Erythroblast (primary cell): ENCODE measurements at regions not wholly inside any gene's neighbourhood (a gene's known extent, or its start where the extent isn't known, plus 50 kb on each side); places are given as distances from the start of the nearest gene placed in this dataset.

Experiments
- GATA1 ChIP-seq: IDR thresholded peaks from 2 replicates; pipeline ENCODE4 v1.6.1; 2011; ENCODE audit warnings: low read depth, mild to moderate bottlenecking, control low read depth, low read length, moderate library complexity
- POLR2A ChIP-seq: IDR thresholded peaks from 2 replicates; pipeline ENCODE4 v1.6.1; 2011; ENCODE audit warnings: mild to moderate bottlenecking, low read length

GRCh38 chrX:42073448-42073847, 150.1 kb upstream of the CASK start:
- TF ChIP-seq POLR2A = no peak
- TF ChIP-seq GATA1 = no peak
